GM12878 (cell line): ENCODE measurements at regions not wholly inside any gene's neighbourhood (a gene's known extent, or its start where the extent isn't known, plus 50 kb on each side); places are given as distances from the start of the nearest gene placed in this dataset.

ENCODE experiments used
- ATAC-seq: fragments of 200-7000 bp; cut with Tn5 transposase; 3 replicates; pipeline ENCODE4 v1.9.1; 2020; ENCODE audit warnings: mild to moderate bottlenecking, moderate library complexity
- BruUV-seq: library from RNA; stranded (reverse); fragments of 400-500 nt; replicated peaks from 2 replicates; lab custom pipeline; 2021; lab: Mats Ljungman, UMichigan
- CTCF ChIA-PET: fragments of 300-600 bp; sonication (Branson Sonifier 250); formaldehyde crosslinking; extraction: SDS; loops from one replicate; lab custom pipeline; 2021; ENCODE audit warnings: inconsistent platforms; lab: Yijun Ruan, JAX
- POLR2A ChIA-PET: fragments of 350-600 bp; formaldehyde crosslinking; extraction: SDS; loops from one replicate; lab custom pipeline; 2021; ENCODE audit warnings: inconsistent platforms; lab: Charles Lee
- RAD21 ChIA-PET: fragments of 300-600 bp; sonication (Branson Sonifier 250); formaldehyde crosslinking; loops from one replicate; lab custom pipeline; 2023; ENCODE audit warnings: antibody characterized with exemption; ENCODE audit not compliant: unreplicated experiment; lab: Charles Lee
- SMC1A ChIA-PET: fragments of 300-600 bp; sonication (Branson Sonifier 250); formaldehyde crosslinking; loops from one replicate; lab custom pipeline; 2023; ENCODE audit not compliant: unreplicated experiment, uncharacterized antibody; lab: Charles Lee
- DNase-seq: peaks from one replicate; pipeline ENCODE4 v3.0.0-alpha.2; 2011; ENCODE audit warnings: low read depth, low spot score
- FAIRE-seq: peaks from 3 replicates; lab custom pipeline; 2011; peaks lifted over from hg19 to GRCh38; lab: Jason Lieb, UNC
- H2AFZ ChIP-seq: 2 replicates; pipeline ENCODE4 v1.6.0; 2011; ENCODE audit warnings: low read depth, low read length, control low read depth; ENCODE audit not compliant: control insufficient read depth
- H3K27ac ChIP-seq: 2 replicates; pipeline ENCODE4 v1.5.1; 2011; ENCODE audit warnings: control low read depth; ENCODE audit not compliant: control insufficient read depth, insufficient read depth
- H3K27me3 ChIP-seq, 2 experiments: replicated peaks in 1 of 2; 2 replicates each; pipeline versions ENCODE4 v1.6.0 to v1.6.1; 2011; ENCODE audit warnings: low read length in 1 of 2; ENCODE audit not compliant: control insufficient read depth in 2 of 2, insufficient read depth in 2 of 2
- H3K36me3 ChIP-seq, 2 experiments: 2 replicates each; pipeline ENCODE4 v1.5.1; 2011; ENCODE audit warnings: low read length in 1 of 2; ENCODE audit not compliant: control insufficient read depth in 2 of 2, insufficient read depth in 2 of 2
- H3K4me1 ChIP-seq: 2 replicates; pipeline ENCODE4 v1.6.1; 2011; ENCODE audit warnings: mild to moderate bottlenecking, low read length, moderate library complexity, mixed read lengths; ENCODE audit not compliant: control insufficient read depth, insufficient read depth
- H3K4me2 ChIP-seq: 2 replicates; pipeline ENCODE4 v1.6.0; 2011; ENCODE audit warnings: control low read depth; ENCODE audit not compliant: control insufficient read depth, insufficient read depth
- H3K4me3 ChIP-seq: fragments of 200-600 bp; sonication (generic); 2 replicates; pipeline ENCODE4 v1.5.1; 2016
- H3K79me2 ChIP-seq: 2 replicates; pipeline ENCODE4 v1.6.0; 2011; ENCODE audit warnings: low read length; ENCODE audit not compliant: control insufficient read depth, insufficient read depth
- H3K9ac ChIP-seq: 2 replicates; pipeline ENCODE4 v1.8.0; 2011; ENCODE audit warnings: low read length, control low read depth, mixed read lengths; ENCODE audit not compliant: control insufficient read depth, insufficient read depth
- H3K9me3 ChIP-seq: replicated peaks from 3 replicates; pipeline ENCODE4 v1.5.1; 2011; ENCODE audit warnings: mild to moderate bottlenecking, low read length; ENCODE audit not compliant: control insufficient read depth, insufficient read depth
- H4K20me1 ChIP-seq: 2 replicates; pipeline ENCODE4 v1.6.0; 2011; ENCODE audit not compliant: control insufficient read depth, insufficient read depth
- BRCA1 ChIP-seq: IDR thresholded peaks from 2 replicates; pipeline ENCODE4 v1.6.1; 2011; ENCODE audit warnings: low read depth, low read length, improper control_type of control experiment
- CHD2 ChIP-seq: IDR thresholded peaks from 2 replicates; pipeline ENCODE4 v1.6.1; 2011; ENCODE audit warnings: low read depth, low read length, improper control_type of control experiment, borderline replicate concordance
- CTCF ChIP-seq, 3 experiments: IDR thresholded peaks in 2 of 3; conservative IDR thresholded peaks in 1 of 3; 2 replicates each; pipeline ENCODE4 v1.5.1; 2011; ENCODE audit warnings: low read depth in 3 of 3, low read length in 3 of 3, mild to moderate bottlenecking in 3 of 3, control low read depth in 2 of 3, moderate library complexity in 2 of 3, inconsistent platforms in 1 of 3, mixed read lengths in 1 of 3; ENCODE audit not compliant: control insufficient read depth in 2 of 3, insufficient read depth in 1 of 3; ENCODE audit errors: extremely low read depth in 1 of 3
- EED ChIP-seq: sonication (generic); IDR thresholded peaks from 2 replicates; pipeline ENCODE4 v1.6.1; 2016; ENCODE audit warnings: antibody characterized with exemption, low read depth
- EZH2 ChIP-seq: IDR thresholded peaks from 2 replicates; pipeline ENCODE4 v1.6.1; 2012; ENCODE audit warnings: low read depth, mild to moderate bottlenecking, control low read depth, inconsistent platforms, low read length, borderline replicate concordance; ENCODE audit not compliant: control insufficient read depth
- FOXM1 ChIP-seq: IDR thresholded peaks from 2 replicates; pipeline ENCODE4 v1.6.1; 2012; ENCODE audit warnings: low read depth, mild to moderate bottlenecking, inconsistent platforms, low read length, moderate library complexity
- HDAC2 ChIP-seq: fragments of 200-600 bp; sonication (generic); IDR thresholded peaks from 2 replicates; pipeline ENCODE4 v1.6.1; 2017
- IKZF1 ChIP-seq: fragments of 450-650 bp; conservative IDR thresholded peaks from 2 replicates; pipeline ENCODE4 v1.6.1; 2017; ENCODE audit warnings: antibody characterized with exemption, mild to moderate bottlenecking
- JUNB ChIP-seq: IDR thresholded peaks from 2 replicates; pipeline ENCODE4 v1.6.1; 2016; ENCODE audit warnings: antibody characterized with exemption, mild to moderate bottlenecking
- MTA2 ChIP-seq: fragments of 450-650 bp; IDR thresholded peaks from 2 replicates; pipeline ENCODE4 v1.6.1; 2016; ENCODE audit warnings: low read depth, mild to moderate bottlenecking, moderate library complexity
- POU2F2 ChIP-seq: IDR thresholded peaks from 3 replicates; pipeline ENCODE4 v1.6.1; 2011; ENCODE audit warnings: low read depth, mild to moderate bottlenecking, low read length, borderline replicate concordance
- SUPT20H ChIP-seq: IDR thresholded peaks from 2 replicates; pipeline ENCODE4 v1.6.1; 2011; ENCODE audit warnings: low read depth, mild to moderate bottlenecking, low read length, moderate library complexity, borderline replicate concordance; ENCODE audit not compliant: control insufficient read depth
- TARDBP ChIP-seq: IDR thresholded peaks from 2 replicates; pipeline ENCODE4 v1.6.1; 2016; ENCODE audit warnings: borderline replicate concordance
- YY1 ChIP-seq: IDR thresholded peaks from 2 replicates; pipeline ENCODE4 v1.6.1; 2011; ENCODE audit warnings: low read depth, mild to moderate bottlenecking, low read length
- WGBS: methylation state at CpG from one replicate; pipeline ENCODE4 v1.1.6; 2016; ENCODE audit warnings: low lambda C conversion rate; ENCODE audit not compliant: insufficient replicate concordance, insufficient coverage; ENCODE audit errors: missing lambda C conversion rate; 5-methylcytosine and 5-hydroxymethylcytosine counted together
- in situ Hi-C: fragments of 300-500 bp; cut with MboI; formaldehyde crosslinking; loops from 9 replicates; pipeline ENCODE4 v1.14.3; 2018; ENCODE audit warnings: mixed read lengths
- intact Hi-C: fragments of 100-400 bp; cut with micrococcal nuclease; formaldehyde crosslinking; loops from one replicate; pipeline ENCODE4 v1.14.2; 2022; ENCODE audit not compliant: unreplicated experiment

GRCh38 chr5:53355931-53356330 lies 124.5 kb upstream of the FST start:
- Histone ChIP-seq H2AFZ (no peak overlapping the region), H3K9ac (no peak overlapping the region), H3K79me2 (no peaks in the 10 kb centered on the region), H3K4me1 (no peaks in the 10 kb centered on the region), H3K36me3 (no peaks in the 10 kb centered on the region), H3K4me2 (no peak overlapping the region), H3K4me3 (no peak overlapping the region), H3K27ac (no peak overlapping the region), H3K27me3 (no peaks in the 10 kb centered on the region), H4K20me1 (no peaks in the 10 kb centered on the region), H3K9me3 (no peaks in the 10 kb centered on the region)
- BruUV-seq: no TSS peak
- 0% methylated on average over 1 of the region's 1 CpG for WGBS
- ChIA-PET POLR2A (no interaction called here), RAD21 (no interaction called here), SMC1A (interaction anchor here (1.3 kb wide), 1 partner anchor 14 kb away, joined by 4 read pairs; no protein-coding TSS in a partner anchor), CTCF (no interaction called here)
- intact Hi-C loops: no loop called here
- ATAC-seq: no peak
- FAIRE-seq: no peak
- in situ Hi-C loops: no loop called here
- TF ChIP-seq SUPT20H: no peak
- DNase-seq: no peak

- RAD21 ChIA-PET: no interaction called here
- no peak overlapping the region for H3K4me2 ChIP-seq
- no TSS peak for BruUV-seq
- no peaks in the 10 kb centered on the region for H4K20me1 ChIP-seq
- DNase-seq: peak; percentile 0
- CTCF ChIA-PET: no interaction called here
- no peaks in the 10 kb centered on the region for H3K4me1 ChIP-seq
- no peaks in the 10 kb centered on the region for H3K9me3 ChIP-seq
- WGBS: 16% methylated on average over 4 of the region's 4 CpGs
- peak; percentile 82 for ATAC-seq
- no peaks in the 10 kb centered on the region for H3K36me3 ChIP-seq
- no peak overlapping the region for H3K27ac ChIP-seq
- in situ Hi-C loops: no loop called here
- intact Hi-C loops: no loop called here
- H3K27me3 ChIP-seq: no peaks in the 10 kb centered on the region
- POLR2A ChIA-PET: interaction anchor here (0.6 kb wide), 1 partner anchor 572 kb away, joined by 4 read pairs; no protein-coding TSS in a partner anchor
- no peak for FAIRE-seq
- SMC1A ChIA-PET: no interaction called here
- no peaks in the 10 kb centered on the region for H3K79me2 ChIP-seq
- no peak overlapping the region for H3K9ac ChIP-seq
- no peak overlapping the region for H3K4me3 ChIP-seq
- H2AFZ ChIP-seq: no peak overlapping the region
- TF ChIP-seq FOXM1: no peak
- TF ChIP-seq IKZF1: no peak
- TF ChIP-seq YY1: 0 out of 2 replicates have a peak, but pooled peaks have one; percentile 33
- no peak for TF ChIP-seq CTCF (IDR thresholded peaks at IDR 0.05 in 2 of 3, conservative IDR thresholded peaks at IDR 0.05 in 1 of 3; ENCODE audit: control insufficient read depth in 2 of 3, extremely low read depth in 1 of 3, insufficient read depth in 1 of 3, low read depth in 3 of 3, low read length in 3 of 3)
- no peak for TF ChIP-seq MTA2
- TF ChIP-seq TARDBP: no peak
- no peak for TF ChIP-seq CHD2
- TF ChIP-seq BRCA1: no peak
- TF ChIP-seq EED: no peak
- no peak for TF ChIP-seq HDAC2
- TF ChIP-seq JUNB: peak; percentile 50
- no peak for TF ChIP-seq SUPT20H
- TF ChIP-seq EZH2: no peak
- no peak for TF ChIP-seq POU2F2
Observed at GRCh38 chr5:53357439-53357838, 123.0 kb upstream of the FST start.
